ENCODE measurements at regions not wholly inside any gene's neighbourhood (a gene's known extent, or its start where the extent isn't known, plus 50 kb on each side); places are given as distances from the start of the nearest gene placed in this dataset.
"Not testable (repeated sequence)": the region's sequence is repeated elsewhere in the genome, so short reads cannot be mapped to it uniquely, and the experiment has no call there.

DNA sequence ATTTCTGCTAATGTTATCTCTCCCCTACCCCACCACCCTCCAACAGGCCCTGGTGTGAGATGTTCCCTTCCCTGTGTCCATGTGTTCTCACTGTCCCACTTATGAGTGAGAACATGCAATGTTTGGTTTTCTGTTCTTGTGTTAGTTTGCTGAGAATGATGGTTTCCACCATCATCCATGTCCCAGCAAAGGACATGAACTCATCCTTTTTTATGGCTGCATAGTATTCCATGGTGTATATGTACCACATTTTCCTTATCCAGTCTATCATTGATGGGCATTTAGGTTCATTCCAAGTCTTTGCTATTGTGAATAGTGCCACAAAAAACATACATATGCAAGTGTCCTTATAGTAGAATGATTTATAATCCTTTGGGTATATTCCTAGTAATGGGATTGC is 104.5 kb downstream of the ZNF33B start:
- TF ChIP-seq, protein P1, sequence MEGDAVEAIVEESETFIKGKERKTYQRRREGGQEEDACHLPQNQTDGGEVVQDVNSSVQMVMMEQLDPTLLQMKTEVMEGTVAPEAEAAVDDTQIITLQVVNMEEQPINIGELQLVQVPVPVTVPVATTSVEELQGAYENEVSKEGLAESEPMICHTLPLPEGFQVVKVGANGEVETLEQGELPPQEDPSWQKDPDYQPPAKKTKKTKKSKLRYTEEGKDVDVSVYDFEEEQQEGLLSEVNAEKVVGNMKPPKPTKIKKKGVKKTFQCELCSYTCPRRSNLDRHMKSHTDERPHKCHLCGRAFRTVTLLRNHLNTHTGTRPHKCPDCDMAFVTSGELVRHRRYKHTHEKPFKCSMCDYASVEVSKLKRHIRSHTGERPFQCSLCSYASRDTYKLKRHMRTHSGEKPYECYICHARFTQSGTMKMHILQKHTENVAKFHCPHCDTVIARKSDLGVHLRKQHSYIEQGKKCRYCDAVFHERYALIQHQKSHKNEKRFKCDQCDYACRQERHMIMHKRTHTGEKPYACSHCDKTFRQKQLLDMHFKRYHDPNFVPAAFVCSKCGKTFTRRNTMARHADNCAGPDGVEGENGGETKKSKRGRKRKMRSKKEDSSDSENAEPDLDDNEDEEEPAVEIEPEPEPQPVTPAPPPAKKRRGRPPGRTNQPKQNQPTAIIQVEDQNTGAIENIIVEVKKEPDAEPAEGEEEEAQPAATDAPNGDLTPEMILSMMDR (IDR thresholded peaks at IDR 0.05): not testable (repeated sequence)
- TF ChIP-seq POLR2AphosphoS5, POLR2A (IDR thresholded peaks at IDR 0.05): not testable (repeated sequence)
